ENCODE measurements at regions not wholly inside any gene's neighbourhood (a gene's known extent, or its start where the extent isn't known, plus 50 kb on each side); places are given as distances from the start of the nearest gene placed in this dataset.

GRCh38 chr13:21318891-21319532 is 140.1 kb downstream of the ZDHHC20 start:
- no peak for DNase-seq (ENCODE audit: low spot score)

GRCh38 chr13:21319869-21320641 is 139.0 kb downstream of the ZDHHC20 start:
- DNase-seq (ENCODE audit: low spot score), result no peak

- DNase-seq (ENCODE audit: low spot score), result no peak
Observed at GRCh38 chr13:21320642-21321034, 138.5 kb downstream of the ZDHHC20 start.

- no peak for DNase-seq (ENCODE audit: low spot score)
Observed at GRCh38 chr13:21321269-21321668, 137.8 kb downstream of the ZDHHC20 start.

- no peak for DNase-seq (ENCODE audit: low spot score)
Observed at GRCh38 chr13:21322327-21322965, 136.7 kb downstream of the ZDHHC20 start.

All from CD4-positive, alpha-beta T cell treated with Interleukin-15 for 4 hours (primary cell).